Fibroblast of lung (primary cell): ENCODE measurements at regions not wholly inside any gene's neighbourhood (a gene's known extent, or its start where the extent isn't known, plus 50 kb on each side); places are given as distances from the start of the nearest gene placed in this dataset.

Source experiments
- EZH2 ChIP-seq: IDR thresholded peaks from 2 replicates; pipeline ENCODE4 v1.5.1; 2012; ENCODE audit warnings: low read length, control low read depth, mild to moderate bottlenecking; ENCODE audit errors: missing control alignments
- TF ChIP-seq, protein P1 (sequence below), 2 donors: IDR thresholded peaks in 1 of 2; conservative IDR thresholded peaks in 1 of 2; 1 replicate in 1 of 2; 2 replicates in 1 of 2; pipeline ENCODE4 v1.5.1; 2011 to 2012; ENCODE audit warnings: low read length in 2 of 2, control low read depth in 1 of 2, inconsistent platforms in 1 of 2, low read depth in 1 of 2, mild to moderate bottlenecking in 1 of 2

DNA sequence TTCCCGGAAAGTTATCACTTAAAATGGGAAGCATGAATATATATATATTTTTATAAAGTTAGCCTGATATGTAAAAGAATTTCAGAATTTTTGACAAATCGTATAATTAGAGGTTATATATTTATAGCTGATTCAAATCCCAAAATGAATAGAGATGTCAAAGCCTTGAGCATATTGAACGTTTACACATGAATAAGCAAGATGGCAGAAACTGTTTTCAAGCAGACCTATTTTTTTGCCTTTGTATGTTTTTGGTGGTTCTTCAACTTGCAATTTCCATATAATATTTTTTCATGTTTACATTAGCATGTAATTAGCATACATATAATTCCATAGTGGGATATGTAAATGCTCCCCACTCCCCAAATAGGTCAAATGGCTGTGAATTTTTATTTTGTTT, 189.9 kb downstream of the PRL start:
- TF ChIP-seq, protein P1, sequence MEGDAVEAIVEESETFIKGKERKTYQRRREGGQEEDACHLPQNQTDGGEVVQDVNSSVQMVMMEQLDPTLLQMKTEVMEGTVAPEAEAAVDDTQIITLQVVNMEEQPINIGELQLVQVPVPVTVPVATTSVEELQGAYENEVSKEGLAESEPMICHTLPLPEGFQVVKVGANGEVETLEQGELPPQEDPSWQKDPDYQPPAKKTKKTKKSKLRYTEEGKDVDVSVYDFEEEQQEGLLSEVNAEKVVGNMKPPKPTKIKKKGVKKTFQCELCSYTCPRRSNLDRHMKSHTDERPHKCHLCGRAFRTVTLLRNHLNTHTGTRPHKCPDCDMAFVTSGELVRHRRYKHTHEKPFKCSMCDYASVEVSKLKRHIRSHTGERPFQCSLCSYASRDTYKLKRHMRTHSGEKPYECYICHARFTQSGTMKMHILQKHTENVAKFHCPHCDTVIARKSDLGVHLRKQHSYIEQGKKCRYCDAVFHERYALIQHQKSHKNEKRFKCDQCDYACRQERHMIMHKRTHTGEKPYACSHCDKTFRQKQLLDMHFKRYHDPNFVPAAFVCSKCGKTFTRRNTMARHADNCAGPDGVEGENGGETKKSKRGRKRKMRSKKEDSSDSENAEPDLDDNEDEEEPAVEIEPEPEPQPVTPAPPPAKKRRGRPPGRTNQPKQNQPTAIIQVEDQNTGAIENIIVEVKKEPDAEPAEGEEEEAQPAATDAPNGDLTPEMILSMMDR (conservative IDR thresholded peaks at IDR 0.05 in 1 of 2, IDR thresholded peaks at IDR 0.05 in 1 of 2; ENCODE audit: low read depth in 1 of 2, low read length in 2 of 2) = no peak
- TF ChIP-seq EZH2 = no peak
